ENCODE measurements at regions not wholly inside any gene's neighbourhood (a gene's known extent, or its start where the extent isn't known, plus 50 kb on each side); places are given as distances from the start of the nearest gene placed in this dataset.

DNA sequence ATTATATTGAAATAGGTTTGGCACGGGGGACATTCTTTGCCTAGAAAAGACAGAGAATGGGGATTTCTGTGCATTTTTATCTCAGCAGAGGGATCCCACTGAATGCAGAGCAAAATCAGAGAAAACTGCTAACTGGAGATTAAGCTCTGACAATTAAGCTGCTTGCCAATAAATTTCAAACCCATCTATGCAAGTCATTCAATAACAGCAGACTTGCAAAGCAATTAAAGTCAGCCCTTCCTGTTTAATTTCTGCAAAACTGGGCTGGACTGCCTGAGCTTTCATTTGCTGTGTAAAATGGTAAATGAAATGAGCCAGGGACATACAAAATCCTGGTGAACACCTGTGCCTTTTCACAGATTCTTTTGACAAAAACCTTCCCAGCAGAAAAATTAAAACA lies 1273.9 kb upstream of the CNTN5 start:
- 31 to 42% methylated on average over 1 of the region's 1 CpG for WGBS, 2 donors
- Histone ChIP-seq H3K36me3 (no peaks in the 10 kb centered on the region), H3K4me3 (replicated peaks in 1 of 3) (no peak overlapping the region), H3K27ac (no peak overlapping the region), H3K9me3 (no peaks in the 10 kb centered on the region), H3K27me3 (no peaks in the 10 kb centered on the region), H3K4me1 (no peaks in the 10 kb centered on the region)
- TF ChIP-seq CTCF (IDR thresholded peaks at IDR 0.05) = no peak
- TF ChIP-seq POLR2A (IDR thresholded peaks at IDR 0.05) = no peak
- DNase-seq = no peak
- intact Hi-C loops (cut with DNase I) = no loop called here

DNA sequence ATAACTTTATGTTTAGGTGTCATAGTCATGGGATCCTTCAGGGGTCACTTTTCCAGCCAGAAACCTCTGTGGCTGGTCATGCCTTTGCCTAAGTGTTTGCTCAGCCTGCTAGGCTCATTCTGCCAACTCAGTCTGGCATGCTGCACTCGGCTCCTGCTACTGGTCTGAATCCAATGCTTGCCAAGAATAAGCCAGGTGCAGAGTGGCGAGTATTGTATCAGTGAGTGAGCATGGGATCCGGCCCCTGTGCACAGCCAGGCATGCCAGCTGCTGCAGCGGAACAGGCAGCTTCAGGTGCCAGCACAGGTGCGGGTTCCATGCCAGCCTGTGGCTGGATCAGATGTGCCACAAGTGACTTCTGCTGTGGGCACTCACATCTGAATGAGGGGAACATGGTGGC lies 1269.3 kb upstream of the CNTN5 start:
- no peaks in the 10 kb centered on the region for H3K9me3 ChIP-seq
- H3K4me1 ChIP-seq = no peaks in the 10 kb centered on the region
- no peak overlapping the region for H3K4me3 ChIP-seq (replicated peaks in 1 of 3)
- intact Hi-C loops (cut with DNase I) = no loop called here
- H3K27ac ChIP-seq = no peak overlapping the region
- H3K36me3 ChIP-seq = no peaks in the 10 kb centered on the region
- peak in 1 of 2 donors; percentile 13 for DNase-seq
- 88 to 91% methylated on average over 5 of the region's 5 CpGs for WGBS, 2 donors
- no peak for TF ChIP-seq POLR2A (IDR thresholded peaks at IDR 0.05)
- TF ChIP-seq CTCF (IDR thresholded peaks at IDR 0.05) = no peak
- no peaks in the 10 kb centered on the region for H3K27me3 ChIP-seq

GRCh38 chr11:97751952-97752351 lies 1268.8 kb upstream of the CNTN5 start:
- 83 to 84% methylated on average over 2 of the region's 2 CpGs for WGBS, 2 donors
- H3K27ac ChIP-seq = no peak overlapping the region
- no peak for DNase-seq
- TF ChIP-seq CTCF (IDR thresholded peaks at IDR 0.05) (no peak), POLR2A (IDR thresholded peaks at IDR 0.05) (no peak)
- no peak overlapping the region for H3K4me3 ChIP-seq (replicated peaks in 1 of 3)
- H3K4me1 ChIP-seq = no peaks in the 10 kb centered on the region
- H3K9me3 ChIP-seq = no peaks in the 10 kb centered on the region
- intact Hi-C loops (cut with DNase I) = no loop called here
- H3K27me3 ChIP-seq = no peaks in the 10 kb centered on the region
- no peaks in the 10 kb centered on the region for H3K36me3 ChIP-seq

DNA sequence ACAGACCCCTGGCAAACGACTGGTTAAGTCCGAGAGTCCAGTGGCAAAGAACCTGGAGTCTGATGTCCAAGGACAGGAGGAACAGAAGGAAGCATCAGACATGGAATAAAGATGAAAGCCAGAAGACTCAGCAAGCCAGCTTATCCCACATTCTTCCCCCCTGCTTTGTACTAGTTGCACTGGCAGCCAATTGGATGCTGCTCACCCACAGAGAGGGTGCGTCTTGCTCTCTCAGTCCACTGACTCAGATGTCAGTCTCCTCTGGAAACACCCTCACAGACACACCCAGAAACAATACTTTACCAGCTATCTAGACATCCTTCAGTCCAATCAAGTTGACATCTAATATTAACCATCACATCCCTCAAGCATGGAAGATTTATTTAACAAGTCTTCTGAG lies 1265.8 kb upstream of the CNTN5 start:
- intact Hi-C loops (cut with DNase I) = no loop called here
- TF ChIP-seq CTCF (IDR thresholded peaks at IDR 0.05) (no peak), POLR2A (IDR thresholded peaks at IDR 0.05) (no peak)
- no peak overlapping the region for H3K4me3 ChIP-seq (replicated peaks in 1 of 3)
- H3K27ac ChIP-seq = no peak overlapping the region
- DNase-seq = no peak
- no peaks in the 10 kb centered on the region for H3K4me1 ChIP-seq
- WGBS, 2 donors = 46 to 76% methylated on average over 3 of the region's 3 CpGs
- no peaks in the 10 kb centered on the region for H3K36me3 ChIP-seq
- no peaks in the 10 kb centered on the region for H3K9me3 ChIP-seq
- H3K27me3 ChIP-seq = no peaks in the 10 kb centered on the region

DNA sequence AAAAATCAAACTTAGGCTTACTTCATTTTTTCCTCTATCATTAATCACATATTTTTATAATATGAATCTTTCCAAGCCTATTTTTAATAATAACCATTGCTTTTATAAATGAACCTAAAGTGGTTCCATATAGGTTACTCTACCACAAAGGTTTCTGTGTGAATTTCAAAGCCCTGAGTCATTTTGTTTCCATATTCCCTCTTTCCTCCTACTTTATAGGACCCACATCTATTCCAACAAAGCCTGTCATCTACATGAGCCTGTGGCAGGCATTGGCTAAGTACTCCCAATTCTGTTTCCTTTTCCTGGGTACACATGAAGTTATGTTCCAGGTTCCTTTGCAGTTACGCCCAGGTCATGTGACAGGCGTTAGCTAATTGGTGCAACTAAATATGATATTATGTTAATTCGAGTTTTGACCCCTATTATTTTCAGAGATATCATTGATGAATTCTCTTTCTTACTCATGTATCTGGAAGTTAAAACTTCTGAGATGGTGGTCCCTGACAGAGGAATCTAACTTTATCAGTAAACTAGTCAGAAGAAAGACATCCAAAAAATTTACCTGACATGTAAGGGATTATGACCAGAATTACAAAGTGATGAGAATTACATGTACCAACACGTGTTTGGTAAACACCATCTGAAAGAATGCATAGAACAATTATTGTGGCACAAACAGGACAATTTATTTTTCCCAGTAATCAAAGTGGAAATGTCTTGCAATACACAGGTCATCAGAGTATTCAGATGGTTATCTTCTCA lies 1264.0 kb upstream of the CNTN5 start:
- Histone ChIP-seq H3K27me3 (no peaks in the 10 kb centered on the region), H3K27ac (no peak overlapping the region), H3K4me1 (no peaks in the 10 kb centered on the region), H3K36me3 (no peaks in the 10 kb centered on the region), H3K9me3 (no peaks in the 10 kb centered on the region), H3K4me3 (replicated peaks in 1 of 3) (no peak overlapping the region)
- 89% methylated on average over 4 of the region's 4 CpGs for WGBS, 2 donors
- no peak for DNase-seq
- no peak for TF ChIP-seq POLR2A (IDR thresholded peaks at IDR 0.05)
- TF ChIP-seq CTCF (IDR thresholded peaks at IDR 0.05) = no peak
- intact Hi-C loops (cut with DNase I) = no loop called here
